DOHH2 (cell line): ENCODE measurements at regions not wholly inside any gene's neighbourhood (a gene's known extent, or its start where the extent isn't known, plus 50 kb on each side); places are given as distances from the start of the nearest gene placed in this dataset.

ENCODE experiments used
- H3F3A ChIP-seq: fragments of 200-600 bp; sonication (generic), shearing (Covaris generic); 2 replicates; pipeline ENCODE4 v1.6.0; 2016; ENCODE audit warnings: antibody characterized with exemption, mild to moderate bottlenecking; ENCODE audit not compliant: control insufficient read depth, insufficient read depth
- H3K27ac ChIP-seq: fragments of 200-600 bp; sonication (generic); 2 replicates; pipeline ENCODE4 v1.5.1; 2014; ENCODE audit warnings: low read depth, mild to moderate bottlenecking, low read length, moderate library complexity
- H3K27me3 ChIP-seq: fragments of 200-600 bp; sonication (generic); 2 replicates; pipeline ENCODE4 v1.6.1; 2014; ENCODE audit warnings: mild to moderate bottlenecking, low read length, mixed read lengths; ENCODE audit not compliant: control insufficient read depth
- H3K36me3 ChIP-seq: fragments of 200-600 bp; sonication (generic); 2 replicates; pipeline ENCODE4 v1.6.1; 2014; ENCODE audit warnings: mild to moderate bottlenecking, low read length, moderate library complexity, mixed read lengths; ENCODE audit not compliant: control insufficient read depth
- H3K4me1 ChIP-seq: fragments of 200-600 bp; sonication (generic); 2 replicates; pipeline ENCODE4 v1.6.1; 2014; ENCODE audit warnings: mild to moderate bottlenecking, low read length, mixed read lengths; ENCODE audit not compliant: control insufficient read depth
- H3K4me2 ChIP-seq: fragments of 200-600 bp; sonication (generic); 2 replicates; pipeline ENCODE4 v1.6.0; 2014; ENCODE audit warnings: mild to moderate bottlenecking, low read length, moderate library complexity
- H3K4me3 ChIP-seq: fragments of 200-600 bp; sonication (generic); 2 replicates; pipeline ENCODE4 v1.5.1; 2014; ENCODE audit warnings: mild to moderate bottlenecking, low read length, mixed read lengths
- H3K79me2 ChIP-seq: fragments of 200-600 bp; sonication (generic); 2 replicates; pipeline ENCODE4 v1.6.1; 2014; ENCODE audit warnings: mild to moderate bottlenecking, low read length, mixed read lengths; ENCODE audit not compliant: control insufficient read depth
- H3K9me2 ChIP-seq: fragments of 200-600 bp; sonication (generic); replicated peaks from 2 replicates; pipeline ENCODE4 v1.6.1; 2014; ENCODE audit warnings: mild to moderate bottlenecking, low read length, mixed read lengths; ENCODE audit not compliant: control insufficient read depth
- H3K9me3 ChIP-seq: fragments of 200-600 bp; sonication (generic); 2 replicates; pipeline ENCODE4 v1.6.1; 2014; ENCODE audit warnings: antibody characterized with exemption, low read length, mixed read lengths; ENCODE audit not compliant: control insufficient read depth, insufficient read depth
- H4K20me1 ChIP-seq: fragments of 200-600 bp; sonication (generic); 2 replicates; pipeline ENCODE4 v1.6.0; 2014; ENCODE audit warnings: low read depth, mild to moderate bottlenecking, antibody characterized with exemption, low read length, moderate library complexity; ENCODE audit not compliant: control insufficient read depth, insufficient read depth
- CTCF ChIP-seq: fragments of 200-600 bp; sonication (generic); IDR thresholded peaks from one replicate; pipeline ENCODE4 v1.5.1; 2014; ENCODE audit warnings: antibody characterized with exemption, mild to moderate bottlenecking, low read depth, low read length; ENCODE audit not compliant: poor library complexity, severe bottlenecking
- EZH2phosphoT487 ChIP-seq: fragments of 200-600 bp; sonication (generic); IDR thresholded peaks from 2 replicates; pipeline ENCODE4 v1.6.1; 2017; ENCODE audit warnings: borderline replicate concordance, mild to moderate bottlenecking, antibody characterized with exemption, low read length, moderate library complexity, mixed read lengths

DNA sequence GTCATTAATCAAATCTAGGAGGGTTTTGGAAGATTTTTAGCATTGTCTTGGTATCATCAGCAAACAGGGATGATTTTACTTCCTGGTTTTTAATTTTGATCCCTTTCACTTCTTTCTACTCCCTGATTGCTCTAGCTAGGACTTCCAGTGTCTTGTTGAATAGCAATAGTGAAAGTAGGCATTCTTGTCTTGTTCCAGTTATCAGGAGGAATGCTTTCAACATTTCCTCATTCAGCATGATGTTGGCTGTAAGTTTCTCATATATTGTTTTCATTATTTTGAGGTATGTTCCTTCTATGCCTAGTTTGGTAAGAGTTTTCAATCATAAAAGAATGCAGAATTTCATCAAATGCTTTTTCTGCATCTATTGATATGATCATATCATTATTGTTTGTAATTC lies 244.2 kb upstream of the CLEC14A start:
- Histone ChIP-seq H3K4me3 (no peak overlapping the region), H3K4me1 (no peaks in the 10 kb centered on the region), H3F3A (no peaks in the 10 kb centered on the region), H4K20me1 (no peaks in the 10 kb centered on the region), H3K27me3 (no peaks in the 10 kb centered on the region), H3K4me2 (no peak overlapping the region), H3K9me3 (no peaks in the 10 kb centered on the region), H3K79me2 (no peaks in the 10 kb centered on the region), H3K9me2 (no peaks in the 10 kb centered on the region), H3K27ac (no peak overlapping the region), H3K36me3 (no peaks in the 10 kb centered on the region)
- TF ChIP-seq EZH2phosphoT487 (no peak), CTCF (no peak)

- H3K27me3 ChIP-seq: no peaks in the 10 kb centered on the region
- H3K79me2 ChIP-seq: no peaks in the 10 kb centered on the region
- H4K20me1 ChIP-seq: no peaks in the 10 kb centered on the region
- no peak overlapping the region for H3K4me2 ChIP-seq
- no peaks in the 10 kb centered on the region for H3K9me3 ChIP-seq
- H3K4me3 ChIP-seq: no peak overlapping the region
- H3K27ac ChIP-seq: no peak overlapping the region
- H3K4me1 ChIP-seq: no peaks in the 10 kb centered on the region
- H3K9me2 ChIP-seq: no peaks in the 10 kb centered on the region
- TF ChIP-seq CTCF (no peak), EZH2phosphoT487 (no peak)
- H3K36me3 ChIP-seq: no peaks in the 10 kb centered on the region
- no peaks in the 10 kb centered on the region for H3F3A ChIP-seq
These were observed 240.2 kb upstream of the CLEC14A start for GRCh38 chr14:38496092-38496491.

DNA sequence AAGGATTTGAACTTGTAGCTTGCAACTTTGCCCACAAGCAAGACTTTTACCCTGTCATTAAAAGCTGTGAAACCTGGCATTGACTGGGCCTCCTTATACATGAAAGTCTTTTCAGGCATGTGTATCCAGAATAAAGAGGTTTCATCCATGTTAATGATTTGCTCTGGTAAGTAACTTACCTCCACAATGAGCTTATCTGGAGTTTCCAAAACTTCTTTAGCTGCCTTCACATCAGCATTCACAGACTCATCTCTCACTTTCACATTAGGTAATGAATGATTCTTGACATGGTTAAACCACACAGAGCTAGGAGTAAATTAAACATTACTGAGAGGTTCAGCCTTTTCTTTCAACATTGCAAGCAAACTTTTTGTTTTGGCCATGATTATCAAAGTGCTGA lies 234.4 kb upstream of the CLEC14A start:
- Histone ChIP-seq H3K79me2 (no peaks in the 10 kb centered on the region), H3K4me1 (no peaks in the 10 kb centered on the region), H3K9me3 (no peaks in the 10 kb centered on the region), H3K27ac (no peak overlapping the region), H3K4me3 (no peak overlapping the region), H3K9me2 (no peaks in the 10 kb centered on the region), H3K36me3 (no peaks in the 10 kb centered on the region), H4K20me1 (no peaks in the 10 kb centered on the region), H3F3A (no peaks in the 10 kb centered on the region), H3K4me2 (no peak overlapping the region), H3K27me3 (no peaks in the 10 kb centered on the region)
- no peak for TF ChIP-seq CTCF
- no peak for TF ChIP-seq EZH2phosphoT487

- Histone ChIP-seq H3K27ac (no peak overlapping the region), H3K4me1 (no peaks in the 10 kb centered on the region), H3K4me2 (no peak overlapping the region), H4K20me1 (no peaks in the 10 kb centered on the region), H3K9me3 (no peaks in the 10 kb centered on the region), H3F3A (no peaks in the 10 kb centered on the region), H3K4me3 (no peak overlapping the region), H3K36me3 (no peaks in the 10 kb centered on the region), H3K9me2 (no peaks in the 10 kb centered on the region), H3K27me3 (no peaks in the 10 kb centered on the region), H3K79me2 (no peaks in the 10 kb centered on the region)
- TF ChIP-seq CTCF: no peak
- TF ChIP-seq EZH2phosphoT487: no peak
These were observed 229.1 kb upstream of the CLEC14A start for GRCh38 chr14:38485026-38485425.
